NCI-H2107 treated with DMSO at 0.1 percent for 48 hours (cell line): ENCODE measurements at regions not wholly inside any gene's neighbourhood (a gene's known extent, or its start where the extent isn't known, plus 50 kb on each side); places are given as distances from the start of the nearest gene placed in this dataset.
A peak's percentile ranks its signal among the peaks of the same experiment; 100 is the strongest.

ENCODE experiments used
- DNase-seq: peaks from one replicate; lab custom pipeline; 2025; ENCODE audit not compliant: unreplicated experiment; lab: John Stamatoyannopoulos, UW

DNA sequence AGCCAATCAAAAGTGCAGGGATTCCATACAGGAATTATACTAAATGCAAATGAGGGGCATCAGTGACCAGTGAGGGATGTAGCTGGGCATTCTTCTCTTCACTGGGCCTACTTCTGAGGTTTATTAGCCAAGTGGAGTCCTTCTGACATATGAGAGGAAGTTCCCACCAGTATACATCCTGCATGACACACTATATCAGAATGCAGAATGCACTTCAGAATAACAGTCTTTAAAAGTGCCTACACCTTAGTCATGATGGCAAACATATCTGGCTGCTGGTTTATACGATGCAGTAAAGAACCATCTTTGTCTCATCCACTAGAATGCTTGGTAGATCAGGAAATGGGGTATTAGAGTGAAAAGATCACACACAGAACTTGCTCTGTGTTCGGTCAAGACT, 180.3 kb upstream of the PPARGC1A start:
- no peak for DNase-seq

DNA sequence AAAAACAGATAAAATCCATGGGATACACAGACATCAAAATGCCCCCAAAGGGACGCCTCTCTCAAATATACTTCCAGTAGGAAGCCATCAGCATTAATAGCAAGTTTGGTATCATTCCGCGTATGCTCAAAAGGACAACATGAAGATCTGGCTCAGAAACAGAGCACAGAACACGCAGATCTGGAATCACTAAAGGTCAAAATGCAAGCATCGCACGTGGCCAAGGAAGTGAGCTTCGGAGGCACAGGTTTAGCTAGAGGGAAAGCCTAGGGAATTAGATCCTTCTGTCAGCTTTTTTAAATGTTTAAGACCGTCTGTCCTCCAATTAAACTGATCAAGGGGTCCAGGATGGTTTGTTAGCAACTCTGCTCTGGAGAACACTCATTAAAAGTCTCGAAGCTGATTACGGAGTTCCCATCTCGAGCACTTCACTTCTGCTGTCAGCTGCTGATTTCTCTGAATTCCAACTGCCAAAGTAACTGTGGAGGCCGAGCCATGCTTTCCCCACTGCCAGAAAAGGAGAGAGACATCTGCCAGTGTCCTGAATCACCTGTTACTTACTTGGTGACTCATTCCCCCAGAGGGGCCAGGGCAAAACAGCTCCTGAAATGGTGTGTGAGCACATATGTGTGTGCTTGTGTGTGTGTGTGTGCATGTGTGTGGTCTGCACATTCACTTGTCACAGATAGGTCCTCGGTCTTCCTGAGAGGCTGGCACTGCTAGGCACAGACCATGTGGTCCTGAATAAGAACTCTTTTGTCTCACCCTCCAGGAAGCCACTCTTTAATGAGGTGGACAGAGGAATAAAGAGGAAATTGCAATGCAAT, 177.7 kb upstream of the PPARGC1A start:
- peak; percentile 38 for DNase-seq

DNA sequence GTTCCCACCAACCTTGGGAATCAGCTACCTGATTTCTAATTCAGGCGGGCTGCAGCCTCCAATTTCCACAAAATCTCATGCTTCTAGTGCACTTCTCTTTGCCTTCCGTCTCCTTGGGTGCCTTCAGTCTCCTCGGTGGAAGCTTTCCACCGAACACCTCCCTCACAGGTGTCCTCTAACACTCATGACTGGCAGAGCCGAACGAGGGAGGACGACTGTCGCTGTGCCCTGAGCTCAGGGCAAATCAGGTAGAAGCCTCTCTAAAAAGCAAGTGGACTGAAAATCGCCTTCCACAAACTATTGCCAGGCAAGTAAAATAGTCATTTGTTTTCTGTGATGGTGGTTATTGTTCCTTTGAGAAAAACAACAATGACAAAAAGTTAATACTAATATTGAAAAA, 176.1 kb upstream of the PPARGC1A start:
- DNase-seq = no peak

DNA sequence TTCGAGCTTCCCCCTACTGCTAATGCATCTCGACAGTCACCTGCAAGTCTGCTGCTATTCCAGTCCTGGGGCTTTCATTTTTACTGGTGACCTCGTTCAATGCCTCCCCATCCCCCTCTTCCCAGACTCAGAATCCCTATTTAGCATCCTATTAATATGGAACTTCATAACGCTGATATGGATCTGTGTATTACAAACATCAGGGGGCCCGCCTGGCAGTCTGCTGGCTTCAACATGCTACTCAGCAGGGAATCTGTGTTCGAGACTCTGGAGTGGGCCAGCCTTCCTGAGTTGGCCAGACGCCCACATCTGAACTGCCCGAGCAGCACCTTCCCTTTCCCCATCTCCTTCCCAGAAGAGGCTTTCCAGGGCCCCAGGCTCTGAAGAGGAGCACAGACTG, 173.9 kb upstream of the PPARGC1A start:
- peak; percentile 39 for DNase-seq

DNA sequence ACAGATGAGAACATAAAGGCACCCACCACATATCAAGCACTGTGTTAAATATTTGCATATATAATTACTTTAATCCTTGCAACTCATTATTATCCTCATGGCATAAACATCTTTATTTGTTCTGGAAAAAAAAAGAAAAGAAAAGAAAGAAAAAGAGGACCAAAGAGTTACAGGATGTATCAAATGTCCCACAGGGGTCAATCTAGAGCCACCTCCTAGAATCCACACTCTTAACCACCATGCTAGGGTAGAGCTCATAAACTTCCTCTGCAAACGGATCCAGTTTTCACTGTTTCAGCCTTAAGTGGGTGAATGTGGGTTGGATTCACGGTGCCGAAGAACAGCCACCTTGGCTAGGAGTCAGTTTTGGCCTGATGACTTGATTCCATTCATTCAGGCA, 171.1 kb upstream of the PPARGC1A start:
- no peak for DNase-seq

DNA sequence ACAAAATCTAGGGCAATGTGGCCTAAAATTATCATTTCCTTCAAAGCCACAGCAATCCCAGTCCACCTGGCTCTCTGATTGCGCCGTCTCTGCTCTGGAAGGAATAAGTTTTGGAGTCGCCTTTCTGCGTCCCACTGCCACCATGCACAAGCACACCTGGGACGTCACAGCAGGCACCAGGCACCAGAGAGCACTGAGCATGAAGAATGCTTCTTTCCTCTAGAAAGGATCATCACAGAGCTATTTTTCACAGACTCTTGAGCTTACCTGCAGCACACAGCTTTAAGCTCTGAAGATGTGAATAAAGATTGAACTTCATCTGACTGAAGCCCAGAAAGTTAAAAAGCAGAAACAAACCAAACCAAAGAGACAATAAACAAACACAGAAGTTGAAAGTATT, 170.0 kb upstream of the PPARGC1A start:
- DNase-seq = no peak

DNA sequence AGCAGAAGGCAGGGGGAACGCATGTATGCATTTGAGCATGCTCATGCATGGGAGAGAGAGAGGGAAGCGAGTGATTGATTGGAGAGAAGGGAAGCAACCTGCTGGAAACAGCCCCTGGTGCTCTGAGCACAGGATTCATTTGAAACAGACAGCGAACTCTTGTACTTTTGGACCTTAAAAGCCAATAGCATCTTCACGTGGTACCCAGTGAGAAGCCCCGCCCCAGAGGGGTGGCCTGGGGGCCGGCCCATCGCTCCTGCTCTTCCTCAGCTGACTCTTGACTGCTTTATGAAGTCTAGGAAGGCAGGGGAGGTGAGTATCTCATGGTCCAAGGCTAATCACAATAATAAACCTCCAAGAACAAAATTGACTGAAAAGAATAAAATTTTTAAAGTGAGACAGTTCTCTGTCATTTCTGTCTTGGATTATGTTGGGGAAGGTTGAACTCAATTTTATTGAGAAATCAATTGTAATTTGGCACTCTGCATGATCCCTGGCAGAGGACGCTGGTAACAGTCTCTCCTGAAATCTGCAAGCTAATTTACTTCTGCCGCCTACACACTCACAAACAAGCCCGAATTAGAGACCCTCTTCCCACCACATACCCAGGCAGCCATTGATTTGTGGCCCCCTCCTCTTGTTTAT, 168.2 kb upstream of the PPARGC1A start:
- no peak for DNase-seq

DNA sequence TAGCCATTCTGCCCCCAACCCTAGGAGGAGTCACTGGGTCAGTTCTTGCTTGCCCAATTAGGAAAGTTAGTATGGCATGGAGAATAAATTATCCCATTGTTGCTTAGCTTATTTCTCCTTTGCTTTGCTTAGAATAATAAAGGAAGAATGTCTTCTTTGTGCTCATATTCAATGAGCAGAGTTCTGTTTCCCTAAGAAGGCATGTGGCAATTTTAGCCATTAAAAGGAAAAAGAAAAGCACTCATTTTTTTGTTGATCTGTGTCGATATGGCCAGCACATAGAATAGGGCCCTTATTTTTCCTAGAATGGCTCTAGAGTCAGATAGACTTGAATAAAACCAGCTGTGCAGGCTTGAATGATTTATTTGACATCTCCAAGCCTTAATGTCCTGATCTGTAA, 166.4 kb upstream of the PPARGC1A start:
- DNase-seq = no peak

DNA sequence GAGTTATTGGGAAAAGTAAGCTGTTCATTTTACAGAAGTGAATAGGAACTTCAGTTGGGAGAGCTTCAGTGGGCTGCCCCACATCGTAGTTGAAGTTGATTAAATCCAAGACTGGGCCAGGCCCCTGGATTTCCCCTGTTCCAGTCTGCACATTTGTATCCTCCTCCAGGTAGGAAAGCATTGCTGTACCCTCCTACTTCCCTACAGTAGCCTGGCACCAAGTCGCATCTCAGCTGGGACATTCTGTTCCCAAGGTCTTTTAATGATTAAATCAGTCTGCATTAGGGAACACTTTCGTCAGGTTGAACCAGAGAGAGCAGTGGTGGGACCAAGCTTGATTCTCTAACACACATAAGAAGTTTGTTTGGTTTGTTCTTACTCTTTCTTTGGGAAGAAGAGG, 165.8 kb upstream of the PPARGC1A start:
- DNase-seq = no peak

DNA sequence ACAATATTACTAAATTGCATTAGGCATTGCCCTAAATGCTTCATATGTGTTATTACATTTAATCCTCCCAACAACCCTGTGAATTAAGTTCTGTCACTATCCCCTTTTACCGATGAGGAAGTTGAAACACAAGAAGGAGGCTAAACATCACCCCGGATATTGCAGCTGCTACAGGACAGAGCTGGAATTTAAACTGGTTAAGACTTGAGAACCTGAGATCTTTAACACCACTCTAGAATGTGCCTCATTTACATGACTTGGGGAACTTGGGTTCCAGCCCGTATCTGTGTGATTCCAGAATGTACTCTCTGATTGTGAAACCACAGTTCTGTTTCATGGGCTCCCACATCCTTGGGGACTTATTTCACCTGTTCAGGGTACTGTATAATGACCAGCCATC, 165.1 kb upstream of the PPARGC1A start:
- DNase-seq = no peak

DNA sequence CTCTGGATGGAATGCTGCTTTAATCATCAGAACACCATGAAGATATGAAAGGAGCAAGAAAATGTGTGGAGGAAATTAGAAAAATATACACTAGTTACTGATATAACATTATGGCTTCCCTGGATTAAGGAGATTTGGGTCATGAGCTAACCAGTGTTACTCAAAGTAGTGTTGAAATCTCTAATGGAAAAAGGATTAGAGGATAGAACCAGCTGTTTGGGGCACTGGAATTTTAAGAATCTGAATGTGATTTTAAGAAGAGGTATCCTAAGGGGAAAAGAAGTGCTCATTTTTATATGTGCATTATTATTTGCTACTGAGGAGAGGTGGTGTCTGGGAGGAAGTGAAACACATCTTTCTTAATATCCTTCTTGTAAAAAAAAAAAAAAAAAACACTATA, 164.1 kb upstream of the PPARGC1A start:
- DNase-seq = no peak

DNA sequence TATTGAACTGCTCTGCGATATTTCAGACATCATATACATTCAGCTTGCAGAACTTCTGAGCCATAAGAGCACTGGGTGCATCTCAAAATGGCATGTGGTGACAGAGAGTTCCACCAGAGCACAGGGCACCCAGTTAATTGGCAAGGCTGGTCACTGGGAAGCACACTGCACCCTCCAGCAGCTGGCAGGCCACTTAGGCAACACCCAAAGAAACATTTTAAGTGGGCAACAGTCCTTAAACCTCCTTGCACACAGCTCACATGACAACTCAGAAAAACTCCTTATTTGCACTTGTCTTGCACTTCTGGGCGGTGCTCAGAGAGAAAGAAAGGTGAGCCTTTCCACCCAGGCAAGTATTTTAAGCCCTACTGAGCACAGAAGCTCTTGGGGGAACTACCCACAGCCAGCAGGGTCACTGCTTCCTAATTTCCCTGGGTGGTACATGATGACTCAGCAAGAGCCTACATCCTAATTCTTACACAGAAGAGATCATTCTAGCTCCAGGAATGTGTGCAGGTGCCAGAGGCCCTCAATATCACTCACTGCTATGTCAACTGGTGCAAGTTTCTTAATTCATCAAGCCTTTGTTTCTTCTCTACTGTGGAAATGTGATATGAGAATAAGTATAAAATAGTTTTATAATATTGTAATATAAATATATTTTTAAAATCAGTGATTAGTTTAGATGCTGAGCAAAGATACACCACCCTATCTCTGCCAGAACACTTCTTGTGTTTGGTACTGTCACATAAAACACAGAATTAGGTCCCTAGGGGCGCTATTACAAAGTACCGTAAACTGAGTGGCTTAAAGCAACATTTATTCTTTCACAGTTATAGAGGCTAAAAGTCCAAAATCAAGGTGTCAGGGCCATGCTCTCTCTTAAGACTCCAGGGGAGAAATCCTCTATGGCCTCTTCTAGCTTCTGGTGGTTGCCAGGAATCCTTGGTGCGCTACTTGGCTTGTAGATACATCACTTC, 155.1 kb upstream of the PPARGC1A start:
- DNase-seq = no peak

DNA sequence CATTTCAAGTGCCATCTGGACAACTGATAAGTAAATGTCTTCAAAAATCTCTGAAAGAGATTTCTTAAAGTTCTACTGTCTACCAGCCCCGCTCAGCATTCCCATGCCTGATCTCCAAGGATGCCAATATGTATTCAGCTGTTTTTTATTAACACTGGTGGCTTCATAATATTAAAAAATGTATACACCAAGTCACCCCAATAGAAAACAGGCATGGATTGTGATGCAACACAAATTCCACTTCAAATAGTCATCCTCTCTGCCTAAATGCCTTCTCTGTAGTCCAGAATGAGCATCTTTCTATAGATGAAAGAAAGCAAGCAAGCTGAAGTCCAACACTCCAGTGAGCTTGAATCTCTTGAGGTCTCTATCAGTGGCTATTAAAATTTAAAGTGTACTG, 152.2 kb upstream of the PPARGC1A start:
- DNase-seq = no peak

DNA sequence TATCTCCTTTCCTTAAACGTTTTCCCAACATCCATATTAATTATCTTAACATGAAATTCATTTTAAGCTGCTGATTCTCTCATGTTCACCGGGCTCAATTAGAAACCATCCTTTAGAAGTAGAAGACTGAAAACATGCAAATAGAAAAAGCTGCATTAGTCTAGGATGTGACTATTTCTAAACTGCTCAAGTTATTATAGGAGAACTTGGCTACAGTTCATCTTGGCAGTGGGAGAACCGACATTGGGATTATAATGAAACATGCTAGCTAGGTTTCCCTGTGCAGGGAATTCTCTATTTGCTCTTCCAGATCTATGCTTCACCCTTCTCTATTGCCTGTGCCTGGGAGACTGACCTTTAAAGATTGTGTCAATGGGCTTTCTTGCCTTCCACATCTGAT, 151.0 kb upstream of the PPARGC1A start:
- no peak for DNase-seq

DNA sequence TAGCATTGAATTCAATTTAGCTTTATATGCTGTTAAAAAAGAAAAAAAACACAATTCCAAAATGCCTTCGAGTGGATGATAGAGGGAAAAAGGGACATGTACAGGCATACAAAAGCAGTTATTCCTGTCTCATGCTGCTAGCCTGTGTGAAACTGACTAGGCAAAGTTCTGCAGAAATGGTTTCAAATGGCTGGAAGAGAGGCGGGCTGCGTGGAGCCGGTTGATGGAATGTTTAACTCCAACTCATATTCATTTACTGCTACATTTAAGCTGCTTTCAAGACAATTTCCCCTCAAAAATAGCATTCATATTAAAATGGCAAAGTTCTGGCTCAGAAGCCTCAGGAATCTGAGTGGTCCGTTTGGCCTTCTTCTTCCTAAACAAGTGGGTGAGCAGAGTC, 143.8 kb upstream of the PPARGC1A start:
- no peak for DNase-seq

DNA sequence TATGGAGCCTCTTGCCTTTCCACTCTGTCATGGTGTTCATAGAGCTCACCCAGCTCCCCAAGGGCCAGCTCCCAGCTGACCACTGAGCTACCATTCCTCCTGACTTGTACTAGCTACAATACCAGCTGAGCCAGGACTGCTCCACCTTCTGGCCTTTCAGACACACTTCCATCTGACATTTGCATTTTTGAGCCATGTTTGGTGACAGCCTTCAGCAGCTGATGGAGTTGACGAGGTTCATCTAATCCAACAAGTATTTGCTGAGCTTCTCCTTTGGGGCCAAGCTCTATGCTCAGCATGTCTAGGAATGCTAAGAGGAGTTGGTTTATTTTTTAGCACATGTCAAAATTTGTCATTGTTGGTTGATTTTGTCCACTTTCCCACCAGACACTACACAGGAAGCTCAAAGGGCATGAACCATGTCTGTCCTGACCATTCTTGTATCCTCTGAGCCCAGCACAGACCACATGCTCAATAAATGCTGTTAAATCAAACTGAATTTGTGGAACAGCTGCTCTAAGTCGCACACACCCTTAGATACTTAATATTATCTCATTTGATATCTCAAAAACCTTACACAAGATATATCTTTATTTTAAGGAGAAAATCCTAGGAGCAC, 142.6 kb upstream of the PPARGC1A start:
- DNase-seq = no peak

DNA sequence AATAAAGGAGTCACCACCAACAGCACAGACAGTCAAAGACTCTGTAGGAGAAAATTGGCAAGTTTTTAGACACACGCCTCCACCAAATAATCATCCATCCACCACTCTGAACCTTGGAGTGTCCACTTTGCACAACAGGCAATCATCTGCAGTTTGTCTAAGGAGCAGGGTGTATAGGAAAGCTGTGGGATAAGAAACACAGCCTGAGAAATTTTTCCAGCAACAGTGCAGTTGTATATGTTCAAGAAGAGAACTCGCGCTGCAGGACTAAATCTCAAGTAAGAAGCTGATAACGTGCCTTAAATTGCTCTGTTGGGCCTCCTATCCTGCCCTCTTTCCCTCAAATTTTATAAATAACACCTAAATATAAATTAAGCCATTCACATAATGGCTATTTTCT, 136.7 kb upstream of the PPARGC1A start:
- no peak for DNase-seq

DNA sequence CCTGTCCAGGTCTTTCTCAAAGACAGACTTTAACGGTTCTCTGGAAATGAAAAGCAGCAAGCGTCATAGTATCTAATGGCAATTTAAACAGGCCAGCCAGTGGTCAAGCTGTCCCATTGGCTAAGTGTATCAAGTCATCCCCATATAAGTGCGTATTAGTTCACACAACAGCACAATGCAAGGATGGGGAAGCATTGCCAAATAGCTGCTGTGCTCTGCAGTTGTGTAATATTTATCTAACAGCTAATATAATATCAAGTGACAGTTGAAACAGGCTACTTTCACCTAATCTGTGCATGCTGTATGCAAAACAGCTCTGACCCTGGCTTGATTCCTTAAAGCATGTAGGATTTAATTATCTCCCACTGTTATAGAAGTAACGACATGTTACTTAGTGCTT, 134.8 kb upstream of the PPARGC1A start:
- no peak for DNase-seq

DNA sequence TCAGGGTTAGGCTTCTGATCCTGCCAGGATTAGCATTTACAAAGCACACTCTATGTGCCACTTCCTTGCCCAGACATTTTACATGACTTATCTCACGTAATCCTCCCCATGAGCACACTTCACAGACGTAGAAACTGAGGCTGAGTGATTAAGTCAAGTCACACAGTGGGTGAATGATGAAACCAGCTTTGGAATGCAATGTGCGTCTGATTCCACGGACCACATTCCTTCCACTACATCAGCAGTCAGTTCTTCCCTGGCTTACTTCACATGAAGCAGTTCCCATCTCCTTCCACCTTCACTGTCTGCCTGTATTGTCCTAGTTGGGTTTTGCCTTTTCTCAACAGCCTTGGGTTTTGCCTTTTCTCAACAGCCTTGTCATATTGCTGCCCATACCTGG, 134.3 kb upstream of the PPARGC1A start:
- DNase-seq = no peak

DNA sequence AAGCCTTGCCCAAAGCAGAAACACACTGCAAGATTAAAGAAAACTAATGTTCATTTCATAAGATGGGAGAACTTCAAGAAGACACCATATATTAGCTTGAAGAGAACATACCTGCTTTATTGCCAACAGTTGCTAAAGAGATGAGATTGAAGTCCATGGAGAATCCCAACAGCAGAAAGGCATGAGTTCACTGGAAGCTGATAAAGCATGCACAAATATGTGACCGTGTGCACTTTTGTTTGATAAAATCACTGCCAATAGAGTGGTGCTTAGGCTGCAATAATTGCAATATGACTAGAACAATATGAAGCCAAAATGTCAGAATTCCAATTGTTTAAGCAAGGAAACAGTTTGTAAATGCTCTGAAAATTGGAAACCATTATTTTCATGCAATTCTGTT, 125.9 kb upstream of the PPARGC1A start:
- no peak for DNase-seq
